Stimulated activated CD4-positive, alpha-beta T cell treated with anti-CD3 and anti-CD28 coated beads, Interleukin-15, amount 100 ng/mL, for 48 hours (primary cell): ENCODE measurements at regions not wholly inside any gene's neighbourhood (a gene's known extent, or its start where the extent isn't known, plus 50 kb on each side); places are given as distances from the start of the nearest gene placed in this dataset.
"Not testable (repeated sequence)": the region's sequence is repeated elsewhere in the genome, so short reads cannot be mapped to it uniquely, and the experiment has no call there.

Source experiments
- DNase-seq, 2 donors: peaks; one replicate each; pipeline ENCODE4 v3.0.0-alpha.2; 2020; ENCODE audit warnings: low read depth in 2 of 2

DNA sequence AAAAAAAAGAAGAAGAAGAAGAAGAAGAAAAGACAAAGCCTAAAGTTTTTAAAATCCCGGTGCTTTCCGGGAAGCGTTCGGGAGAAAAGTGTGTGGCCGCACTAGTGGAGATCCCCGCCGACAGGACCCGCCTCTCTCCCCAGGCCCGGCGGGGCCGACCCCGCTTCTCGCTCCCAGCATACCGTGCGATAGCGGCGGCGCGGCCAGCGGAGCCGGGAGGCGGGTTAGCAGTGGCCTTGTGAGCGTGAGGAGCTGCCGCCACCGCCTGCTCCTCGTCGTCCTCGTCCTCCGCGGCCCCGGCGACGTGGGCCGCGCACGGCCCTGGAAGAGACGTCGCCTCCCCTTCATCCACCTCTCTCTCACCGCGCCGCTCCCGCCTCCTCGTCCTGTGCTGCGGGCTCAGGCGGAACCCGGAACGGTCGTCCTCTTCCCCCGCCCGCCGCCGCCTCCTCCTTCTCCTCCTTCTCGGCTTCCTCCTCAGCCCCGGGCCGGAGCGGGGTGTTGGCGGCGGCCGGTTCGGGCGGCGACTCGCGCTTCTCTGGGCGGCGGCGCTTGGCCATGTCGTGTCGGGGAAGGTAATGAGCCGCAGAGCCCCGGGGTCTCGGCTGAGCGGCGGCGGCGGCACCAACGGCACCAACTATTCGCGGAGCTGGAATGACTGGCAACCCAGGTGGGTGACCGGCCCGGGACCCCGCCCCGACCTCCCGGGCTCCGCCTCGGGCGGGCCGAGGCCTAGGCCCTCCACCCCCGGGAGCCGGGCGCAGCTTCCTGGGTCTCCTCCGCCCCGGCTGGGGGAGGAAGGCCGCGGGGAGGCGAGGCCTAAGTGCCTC is 62.6 kb upstream of the CDR2 start:
- DNase-seq = peak; percentile 48 to 62

DNA sequence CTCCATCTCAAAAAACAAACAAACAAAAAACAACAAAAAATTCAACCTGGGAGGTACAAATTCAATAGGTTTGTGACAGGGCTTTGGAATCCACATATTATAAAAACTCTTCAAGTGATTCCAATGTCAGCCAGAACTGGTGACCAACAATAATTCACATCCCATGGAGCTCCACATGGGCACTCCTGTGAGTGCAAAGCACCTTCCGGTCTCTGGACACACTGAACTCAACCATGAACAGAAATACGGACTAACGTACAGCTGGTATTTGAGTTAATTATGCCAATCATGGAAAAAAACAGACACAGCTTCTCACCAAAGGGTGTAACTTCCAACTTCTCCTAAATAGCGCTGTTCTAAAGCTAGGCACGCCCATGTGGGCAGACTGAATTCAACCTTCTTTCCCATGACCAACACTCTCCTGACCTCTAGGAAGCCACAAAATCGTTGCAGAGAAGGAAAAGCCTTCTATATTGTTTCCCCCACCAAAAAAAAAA is 62.0 kb upstream of the CDR2 start:
- DNase-seq = not testable (repeated sequence)

DNA sequence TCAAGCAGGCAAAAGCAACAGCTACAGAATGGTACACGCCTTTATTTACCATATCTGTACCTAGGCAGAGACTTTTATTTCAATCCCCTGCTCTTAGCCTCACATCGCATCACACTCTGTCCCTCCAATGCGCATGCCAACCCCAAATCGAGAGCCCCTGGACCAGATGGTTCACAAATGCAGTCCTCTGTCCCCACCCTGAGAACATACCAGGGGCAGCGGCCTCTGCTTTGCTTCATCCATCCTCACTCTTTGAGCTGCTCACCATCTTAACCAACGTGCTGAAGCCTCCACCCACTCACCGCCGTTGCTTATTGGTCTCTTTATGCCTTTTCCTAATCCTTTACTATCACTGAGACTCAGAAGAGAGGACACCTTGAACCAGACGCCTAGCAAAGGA is 56.9 kb upstream of the CDR2 start:
- DNase-seq = not testable (repeated sequence)

DNA sequence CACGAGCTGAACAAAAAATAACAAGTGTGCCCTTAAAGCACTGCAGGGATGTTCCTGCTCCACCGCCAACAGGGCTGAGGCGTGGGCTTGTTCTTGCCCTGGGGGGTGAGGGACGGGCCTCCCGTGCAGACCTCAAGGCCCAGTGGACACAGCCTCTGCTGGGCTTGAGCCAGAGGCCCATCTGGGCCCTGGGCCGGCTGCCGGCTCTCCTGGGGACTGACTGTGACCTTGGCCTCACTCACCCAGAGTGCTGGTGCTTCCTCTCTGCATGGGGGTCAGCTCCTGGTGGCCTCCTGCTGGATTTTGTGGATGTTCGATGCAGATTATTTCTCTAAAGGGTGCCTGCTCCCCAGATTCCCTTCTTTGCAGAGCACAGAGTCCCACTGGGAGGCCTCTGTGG is 54.2 kb upstream of the CDR2 start:
- no peak for DNase-seq

DNA sequence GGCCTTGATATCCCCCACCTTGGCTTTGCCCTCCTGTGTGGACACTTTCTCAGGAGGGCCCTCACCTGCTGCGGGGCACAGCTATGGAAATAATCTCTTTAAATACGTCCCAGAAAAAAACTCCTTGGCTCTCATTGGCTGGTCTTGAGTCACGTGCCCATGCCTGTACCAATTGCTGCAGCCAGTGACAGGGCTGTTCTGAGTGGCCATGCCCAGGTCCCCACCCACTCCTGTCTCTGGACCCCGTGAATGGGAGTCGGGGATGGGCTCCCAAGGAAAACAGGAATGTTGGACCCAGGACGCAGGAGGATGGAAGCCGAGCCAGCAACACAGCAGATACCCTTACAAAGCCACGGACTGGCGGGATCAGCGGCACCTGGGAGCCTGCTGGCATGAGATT is 53.1 kb upstream of the CDR2 start:
- no peak for DNase-seq

DNA sequence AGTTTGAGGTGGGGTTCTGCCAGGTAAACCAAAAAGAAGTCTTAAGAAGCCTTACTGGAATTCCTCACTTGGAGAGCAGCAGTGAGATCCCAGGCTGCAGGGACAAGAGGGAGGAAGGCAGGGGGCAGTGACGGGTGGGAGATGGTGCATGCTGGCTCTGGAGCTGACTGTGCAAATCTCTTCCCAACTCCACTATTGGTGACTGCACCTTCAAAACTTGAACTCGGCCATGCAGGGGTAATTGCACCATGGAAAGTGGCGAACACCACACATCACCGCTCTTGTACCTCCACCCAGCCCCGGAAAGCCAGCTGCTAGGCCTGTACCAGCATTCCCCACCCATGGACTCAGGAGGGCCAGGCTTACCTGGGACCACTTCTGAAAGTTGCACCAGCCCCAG is 51.4 kb upstream of the CDR2 start:
- no peak for DNase-seq

DNA sequence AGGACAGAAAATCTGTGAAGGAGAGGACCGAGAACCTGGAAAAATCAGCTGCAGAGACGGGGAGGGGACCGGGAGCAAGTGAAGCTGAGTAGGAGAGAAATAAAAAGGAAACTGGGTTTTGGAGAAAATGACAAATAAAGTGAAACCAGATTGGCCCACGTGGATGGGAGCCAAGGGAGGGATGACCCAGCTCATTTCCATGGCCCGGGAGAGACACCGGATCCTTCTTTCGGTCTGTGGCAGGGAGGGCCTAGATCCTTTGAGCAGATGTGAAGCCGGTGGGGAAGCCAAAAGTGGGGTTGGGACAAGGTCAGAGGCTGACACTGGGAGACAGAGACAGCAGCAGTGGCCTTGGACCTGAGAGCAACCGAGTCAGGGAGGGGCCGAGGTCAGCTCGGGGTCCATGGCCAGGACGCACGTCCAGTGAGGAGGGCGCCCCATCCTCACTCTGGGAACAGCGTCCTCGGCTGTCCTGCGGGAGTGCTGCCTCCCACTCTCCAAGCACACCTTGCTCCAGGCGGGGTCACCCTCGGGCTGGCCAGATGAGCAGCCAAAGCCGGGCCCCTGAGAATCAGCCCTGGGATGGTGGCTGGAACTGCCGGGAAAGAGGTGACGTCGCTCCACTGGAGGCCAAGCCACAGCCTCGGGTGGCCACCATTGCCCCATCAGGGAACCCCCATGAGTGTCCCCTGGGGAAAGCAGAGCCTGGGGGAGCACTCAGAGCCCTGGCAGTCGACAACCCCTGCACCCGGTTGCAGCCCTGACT is 50.8 kb upstream of the CDR2 start:
- DNase-seq = no peak

DNA sequence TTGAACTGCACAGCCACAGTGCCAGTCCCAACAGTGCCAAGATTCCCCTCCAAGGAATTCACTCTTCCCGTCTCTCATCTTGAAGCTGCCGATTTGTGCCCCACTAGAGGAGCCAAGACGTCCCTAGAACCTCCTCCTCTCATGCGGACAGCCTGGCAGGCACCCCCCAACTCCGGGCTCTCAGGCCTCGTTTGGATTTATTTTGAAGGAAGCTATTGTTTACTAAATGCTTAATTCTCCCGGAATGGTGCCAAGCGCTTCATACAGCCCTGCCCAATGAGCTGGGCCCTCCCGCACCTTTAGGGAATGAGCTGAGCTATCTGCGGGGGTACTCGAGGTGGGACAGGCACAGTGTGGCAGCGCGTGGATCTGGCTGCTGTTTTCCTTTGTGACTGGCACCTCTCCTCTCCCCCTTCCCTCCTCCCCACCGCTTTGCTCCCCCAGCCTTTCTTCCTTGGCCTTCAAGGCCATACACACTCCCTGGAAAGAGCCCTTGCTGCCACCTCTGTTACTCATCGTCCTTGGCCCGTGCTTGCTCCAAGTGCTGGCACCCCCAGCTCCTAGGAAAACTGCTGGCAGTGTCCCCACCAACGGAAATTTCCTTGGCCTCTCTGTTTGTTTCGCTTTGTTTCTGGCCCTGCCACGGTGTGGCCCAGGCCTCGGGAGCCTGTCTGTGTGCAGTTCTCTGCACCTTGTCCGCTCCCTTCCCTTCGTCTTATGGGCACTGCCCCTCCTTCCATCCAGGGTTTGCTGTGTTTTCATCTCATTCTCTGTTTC is 49.9 kb upstream of the CDR2 start:
- no peak for DNase-seq
